ENCODE measurements at regions not wholly inside any gene's neighbourhood (a gene's known extent, or its start where the extent isn't known, plus 50 kb on each side); places are given as distances from the start of the nearest gene placed in this dataset.

DNA sequence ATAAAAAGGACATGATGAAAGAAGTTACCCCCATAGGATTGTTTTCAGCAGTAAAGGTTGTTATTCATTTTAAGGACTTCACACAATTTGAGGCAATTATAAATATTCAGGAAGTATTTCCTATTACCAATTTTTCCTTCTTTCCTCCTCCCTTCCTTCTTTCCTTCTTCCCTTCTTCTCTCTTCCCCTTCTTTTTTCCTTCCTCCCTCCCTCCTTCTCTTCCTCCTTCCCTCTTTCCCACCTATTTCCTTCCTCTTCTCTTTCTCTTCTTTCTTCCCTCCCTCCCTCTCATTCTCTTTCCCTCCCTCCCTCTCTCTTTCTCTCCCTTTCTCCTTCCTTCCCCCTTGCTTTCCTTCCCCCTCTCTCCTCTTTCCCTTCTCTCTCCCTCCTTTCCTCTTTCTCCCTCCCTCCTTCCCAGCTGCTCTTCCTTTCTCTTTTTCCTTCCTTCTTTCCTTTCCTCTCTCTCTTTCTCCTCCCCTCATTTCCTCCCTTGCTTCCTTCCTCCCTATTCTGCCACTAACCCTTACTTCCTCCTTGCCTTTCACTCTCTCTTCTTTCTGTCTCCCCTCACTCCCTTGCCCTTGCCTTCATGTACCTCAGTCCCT lies 105.1 kb downstream of the ADRB2 start:
- intact Hi-C loops (cut with DNase I; ENCODE audit: low total_unique reads) = no loop called here
- H3K27me3 ChIP-seq = no peaks in the 10 kb centered on the region
- TF ChIP-seq POLR2AphosphoS5 (IDR thresholded peaks at IDR 0.05) = no peak
- TF ChIP-seq POLR2A (IDR thresholded peaks at IDR 0.05) = no peak
- TF ChIP-seq, protein P1, sequence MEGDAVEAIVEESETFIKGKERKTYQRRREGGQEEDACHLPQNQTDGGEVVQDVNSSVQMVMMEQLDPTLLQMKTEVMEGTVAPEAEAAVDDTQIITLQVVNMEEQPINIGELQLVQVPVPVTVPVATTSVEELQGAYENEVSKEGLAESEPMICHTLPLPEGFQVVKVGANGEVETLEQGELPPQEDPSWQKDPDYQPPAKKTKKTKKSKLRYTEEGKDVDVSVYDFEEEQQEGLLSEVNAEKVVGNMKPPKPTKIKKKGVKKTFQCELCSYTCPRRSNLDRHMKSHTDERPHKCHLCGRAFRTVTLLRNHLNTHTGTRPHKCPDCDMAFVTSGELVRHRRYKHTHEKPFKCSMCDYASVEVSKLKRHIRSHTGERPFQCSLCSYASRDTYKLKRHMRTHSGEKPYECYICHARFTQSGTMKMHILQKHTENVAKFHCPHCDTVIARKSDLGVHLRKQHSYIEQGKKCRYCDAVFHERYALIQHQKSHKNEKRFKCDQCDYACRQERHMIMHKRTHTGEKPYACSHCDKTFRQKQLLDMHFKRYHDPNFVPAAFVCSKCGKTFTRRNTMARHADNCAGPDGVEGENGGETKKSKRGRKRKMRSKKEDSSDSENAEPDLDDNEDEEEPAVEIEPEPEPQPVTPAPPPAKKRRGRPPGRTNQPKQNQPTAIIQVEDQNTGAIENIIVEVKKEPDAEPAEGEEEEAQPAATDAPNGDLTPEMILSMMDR (IDR thresholded peaks at IDR 0.05) = no peak
- H3K4me1 ChIP-seq = no peaks in the 10 kb centered on the region
- no peak for DNase-seq (ENCODE audit: low spot score in 2 of 2)
- no peaks in the 10 kb centered on the region for H3K36me3 ChIP-seq
- H3K4me3 ChIP-seq = no peak overlapping the region
- no peaks in the 10 kb centered on the region for H3K9me3 ChIP-seq
- H3K27ac ChIP-seq = no peak overlapping the region

GRCh38 chr5:148932355-148932935 lies 106.0 kb downstream of the ADRB2 start:
- H3K36me3 ChIP-seq = no peaks in the 10 kb centered on the region
- no peaks in the 10 kb centered on the region for H3K9me3 ChIP-seq
- H3K4me1 ChIP-seq = no peaks in the 10 kb centered on the region
- DNase-seq (ENCODE audit: low spot score in 2 of 2) = no peak
- no peak overlapping the region for H3K27ac ChIP-seq
- TF ChIP-seq POLR2AphosphoS5 (IDR thresholded peaks at IDR 0.05) (no peak), POLR2A (IDR thresholded peaks at IDR 0.05) (no peak)
- TF ChIP-seq, protein P1 (IDR thresholded peaks at IDR 0.05) = no peak
- no peaks in the 10 kb centered on the region for H3K27me3 ChIP-seq
- no peak overlapping the region for H3K4me3 ChIP-seq
- intact Hi-C loops (cut with DNase I; ENCODE audit: low total_unique reads) = no loop called here

GRCh38 chr5:148933903-148934432 lies 107.6 kb downstream of the ADRB2 start:
- H3K27ac ChIP-seq = no peak overlapping the region
- H3K9me3 ChIP-seq = no peaks in the 10 kb centered on the region
- DNase-seq (ENCODE audit: low spot score in 2 of 2) = no peak
- TF ChIP-seq POLR2A (IDR thresholded peaks at IDR 0.05) = no peak
- TF ChIP-seq, protein P1 (IDR thresholded peaks at IDR 0.05) = no peak
- no peak for TF ChIP-seq POLR2AphosphoS5 (IDR thresholded peaks at IDR 0.05)
- no peaks in the 10 kb centered on the region for H3K27me3 ChIP-seq
- no peaks in the 10 kb centered on the region for H3K36me3 ChIP-seq
- intact Hi-C loops (cut with DNase I; ENCODE audit: low total_unique reads) = no loop called here
- H3K4me1 ChIP-seq = no peaks in the 10 kb centered on the region
- H3K4me3 ChIP-seq = no peak overlapping the region

GRCh38 chr5:148934895-148935400 lies 108.5 kb downstream of the ADRB2 start:
- no peaks in the 10 kb centered on the region for H3K36me3 ChIP-seq
- no peak for DNase-seq (ENCODE audit: low spot score in 2 of 2)
- intact Hi-C loops (cut with DNase I; ENCODE audit: low total_unique reads) = no loop called here
- H3K27me3 ChIP-seq = no peaks in the 10 kb centered on the region
- no peak overlapping the region for H3K27ac ChIP-seq
- no peaks in the 10 kb centered on the region for H3K4me1 ChIP-seq
- TF ChIP-seq, protein P1 (IDR thresholded peaks at IDR 0.05) = no peak
- no peak for TF ChIP-seq POLR2AphosphoS5 (IDR thresholded peaks at IDR 0.05)
- TF ChIP-seq POLR2A (IDR thresholded peaks at IDR 0.05) = no peak
- H3K9me3 ChIP-seq = no peaks in the 10 kb centered on the region
- H3K4me3 ChIP-seq = no peak overlapping the region

DNA sequence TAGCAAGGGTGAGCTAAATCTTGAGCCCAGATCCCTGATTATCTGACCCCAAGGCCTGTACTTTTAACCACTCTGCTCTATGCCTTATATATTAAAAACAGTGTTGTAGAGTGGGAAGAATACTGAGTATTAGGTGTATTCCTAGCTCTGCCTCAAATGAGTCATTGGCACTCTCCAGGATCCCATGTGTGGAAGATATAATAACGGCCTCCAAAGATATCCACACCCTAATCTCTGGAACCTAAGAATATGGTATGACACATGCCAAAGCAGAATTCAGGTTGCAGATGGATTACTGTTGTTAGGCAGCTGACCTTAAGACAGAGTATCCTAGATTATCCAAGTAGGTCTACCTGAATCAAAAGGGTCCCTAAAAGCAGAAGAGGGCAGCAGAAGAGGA lies 110.8 kb downstream of the ADRB2 start:
- Histone ChIP-seq H3K9me3 (no peaks in the 10 kb centered on the region), H3K36me3 (no peaks in the 10 kb centered on the region), H3K27ac (no peak overlapping the region), H3K4me1 (no peaks in the 10 kb centered on the region), H3K4me3 (no peak overlapping the region), H3K27me3 (no peaks in the 10 kb centered on the region)
- DNase-seq (ENCODE audit: low spot score in 2 of 2) = no peak
- TF ChIP-seq POLR2A (IDR thresholded peaks at IDR 0.05) (no peak), POLR2AphosphoS5 (IDR thresholded peaks at IDR 0.05) (no peak)
- TF ChIP-seq, protein P1 (IDR thresholded peaks at IDR 0.05) = no peak
- intact Hi-C loops (cut with DNase I; ENCODE audit: low total_unique reads) = no loop called here
